IMR-90 (cell line): ENCODE measurements at regions not wholly inside any gene's neighbourhood (a gene's known extent, or its start where the extent isn't known, plus 50 kb on each side); places are given as distances from the start of the nearest gene placed in this dataset.

Source experiments
- ATAC-seq: fragments of 200-7000 bp; cut with Tn5 transposase; 2 replicates; pipeline ENCODE4 v1.9.1; 2020; ENCODE audit warnings: low read depth, mild to moderate bottlenecking, moderate library complexity
- BruUV-seq: library from RNA; stranded (reverse); fragments of 400-500 nt; replicated peaks from 2 replicates; lab custom pipeline; 2021; lab: Mats Ljungman, UMichigan
- CTCF ChIA-PET: fragments of 300-600 bp; formaldehyde crosslinking; extraction: SDS; loops from one replicate; lab custom pipeline; 2021; ENCODE audit warnings: antibody characterized with exemption; lab: Yijun Ruan, JAX
- POLR2A ChIA-PET: fragments of 300-600 bp; sonication (Branson Sonifier 250); formaldehyde crosslinking; loops from one replicate; lab custom pipeline; 2022; ENCODE audit warnings: antibody characterized with exemption; ENCODE audit not compliant: unreplicated experiment; lab: Charles Lee
- DNase-seq: peaks from one replicate; pipeline ENCODE4 v3.0.0; 2013
- H2AFZ ChIP-seq: replicated peaks from 2 replicates; pipeline ENCODE3; 2013; ENCODE audit warnings: low read length, mild to moderate bottlenecking; ENCODE audit not compliant: poor library complexity
- H2AK5ac ChIP-seq: 2 replicates; pipeline ENCODE4 v1.6.1; 2013; ENCODE audit warnings: low read depth, low read length, inconsistent platforms
- H2AK9ac ChIP-seq: replicated peaks from 2 replicates; pipeline ENCODE3; 2013; ENCODE audit warnings: mild to moderate bottlenecking, low read depth, low read length, moderate library complexity; ENCODE audit not compliant: poor library complexity
- H2BK120ac ChIP-seq: 2 replicates; pipeline ENCODE4 v1.6.1; 2013; ENCODE audit warnings: low read depth, low read length, inconsistent platforms
- H2BK15ac ChIP-seq: 3 replicates; pipeline ENCODE4 v1.6.1; 2013; ENCODE audit warnings: low read depth, low read length, inconsistent platforms
- H2BK20ac ChIP-seq: 2 replicates; pipeline ENCODE4 v1.6.1; 2013; ENCODE audit warnings: low read depth, mild to moderate bottlenecking, inconsistent platforms, low read length, moderate library complexity
- H2BK5ac ChIP-seq: 2 replicates; pipeline ENCODE4 v1.6.1; 2013; ENCODE audit warnings: mild to moderate bottlenecking, low read depth, low read length, inconsistent platforms; ENCODE audit not compliant: poor library complexity, severe bottlenecking
- H3K14ac ChIP-seq: replicated peaks from 2 replicates; pipeline ENCODE4 v1.6.1; 2013; ENCODE audit warnings: low read depth, low read length, inconsistent platforms
- H3K18ac ChIP-seq: 2 replicates; pipeline ENCODE4 v1.6.1; 2013; ENCODE audit warnings: low read depth, low read length, control low read depth
- H3K23ac ChIP-seq: 2 replicates; pipeline ENCODE4 v1.6.1; 2013; ENCODE audit warnings: low read depth, low read length, inconsistent platforms
- H3K27ac ChIP-seq: 2 replicates; pipeline ENCODE4 v1.5.1; 2013; ENCODE audit warnings: mild to moderate bottlenecking, control low read depth, low read length; ENCODE audit not compliant: insufficient read depth
- H3K27me3 ChIP-seq: 2 replicates; pipeline ENCODE4 v1.6.1; 2013; ENCODE audit warnings: low read length; ENCODE audit not compliant: control insufficient read depth, insufficient read depth
- H3K36me3 ChIP-seq: 2 replicates; pipeline ENCODE4 v1.6.1; 2013; ENCODE audit warnings: low read length, mixed read lengths; ENCODE audit not compliant: control insufficient read depth, insufficient read depth
- H3K4ac ChIP-seq: 2 replicates; pipeline ENCODE4 v1.6.1; 2013; ENCODE audit warnings: low read depth, low read length, inconsistent platforms
- H3K4me1 ChIP-seq: 2 replicates; pipeline ENCODE4 v1.6.1; 2013; ENCODE audit warnings: low read length, mixed read lengths; ENCODE audit not compliant: control insufficient read depth, insufficient read depth
- H3K4me2 ChIP-seq: 2 replicates; pipeline ENCODE4 v1.6.1; 2013; ENCODE audit warnings: low read depth, mild to moderate bottlenecking, control low read depth, low read length, moderate library complexity
- H3K4me3 ChIP-seq: 2 replicates; pipeline ENCODE4 v1.5.1; 2013; ENCODE audit warnings: low read depth, mild to moderate bottlenecking, control low read depth, low read length, moderate library complexity; ENCODE audit not compliant: insufficient read depth
- H3K56ac ChIP-seq: 2 replicates; pipeline ENCODE4 v1.6.1; 2013; ENCODE audit warnings: low read length, inconsistent platforms; ENCODE audit not compliant: insufficient read depth; ENCODE audit errors: extremely low read depth
- H3K79me1 ChIP-seq, 2 experiments: 2 replicates each; pipeline ENCODE4 v1.6.1; 2013; ENCODE audit warnings: low read length in 2 of 2, inconsistent platforms in 1 of 2, low read depth in 1 of 2
- H3K9ac ChIP-seq: 2 replicates; pipeline ENCODE4 v1.6.1; 2013; ENCODE audit warnings: low read depth, low read length, control low read depth
- H3K9me1 ChIP-seq: 2 replicates; pipeline ENCODE4 v1.6.1; 2013; ENCODE audit warnings: low read length, inconsistent platforms; ENCODE audit not compliant: insufficient read depth
- H3K9me3 ChIP-seq: 2 replicates; pipeline ENCODE4 v1.6.1; 2013; ENCODE audit warnings: low read length; ENCODE audit not compliant: control insufficient read depth, insufficient read depth
- H4K20me1 ChIP-seq: 2 replicates; pipeline ENCODE4 v1.6.1; 2013; ENCODE audit warnings: low read length, inconsistent platforms; ENCODE audit not compliant: insufficient read depth
- H4K5ac ChIP-seq: 2 replicates; pipeline ENCODE4 v1.6.1; 2013; ENCODE audit warnings: mild to moderate bottlenecking, low read depth, low read length, control low read depth
- H4K8ac ChIP-seq, 2 experiments: 2 replicates each; pipeline ENCODE4 v1.6.1; 2013; ENCODE audit warnings: low read depth in 2 of 2, low read length in 2 of 2, control low read depth in 1 of 2, inconsistent platforms in 1 of 2
- H4K91ac ChIP-seq: 2 replicates; pipeline ENCODE4 v1.6.1; 2013; ENCODE audit warnings: low read depth, low read length, inconsistent platforms; ENCODE audit not compliant: insufficient read depth
- BHLHE40 ChIP-seq: fragments of 150-350 bp; IDR thresholded peaks from 2 replicates; pipeline ENCODE4 v1.6.1; 2016; ENCODE audit warnings: mild to moderate bottlenecking, low read depth, low read length
- CEBPB ChIP-seq: IDR thresholded peaks from 2 replicates; pipeline ENCODE4 v1.6.1; 2012; ENCODE audit warnings: low read depth, low read length, improper control_type of control experiment
- CHD1 ChIP-seq: IDR thresholded peaks from 2 replicates; pipeline ENCODE4 v1.6.1; 2012; ENCODE audit warnings: low read depth, low read length, improper control_type of control experiment
- FOS ChIP-seq: fragments of 150-350 bp; IDR thresholded peaks from 2 replicates; pipeline ENCODE4 v1.6.1; 2016; ENCODE audit warnings: low read depth, low read length
- MAFK ChIP-seq: IDR thresholded peaks from 2 replicates; pipeline ENCODE4 v1.6.1; 2012; ENCODE audit warnings: low read depth, low read length, improper control_type of control experiment
- MAZ ChIP-seq: IDR thresholded peaks from 2 replicates; pipeline ENCODE4 v1.6.1; 2012; ENCODE audit warnings: low read depth, mild to moderate bottlenecking, low read length, improper control_type of control experiment, moderate library complexity, borderline replicate concordance
- MXI1 ChIP-seq: IDR thresholded peaks from 2 replicates; pipeline ENCODE4 v1.6.1; 2012; ENCODE audit warnings: low read depth, mild to moderate bottlenecking, low read length, moderate library complexity, borderline replicate concordance
- NFE2L2 ChIP-seq: fragments of 150-350 bp; IDR thresholded peaks from 2 replicates; pipeline ENCODE4 v1.6.1; 2016; ENCODE audit warnings: low read depth, mild to moderate bottlenecking, low read length
- POLR2A ChIP-seq: IDR thresholded peaks from 2 replicates; pipeline ENCODE4 v1.6.1; 2012; ENCODE audit warnings: mild to moderate bottlenecking, low read depth, low read length
- RAD21 ChIP-seq: IDR thresholded peaks from 2 replicates; pipeline ENCODE4 v1.6.1; 2012; ENCODE audit warnings: low read length, improper control_type of control experiment
- RCOR1 ChIP-seq: IDR thresholded peaks from 2 replicates; pipeline ENCODE4 v1.6.1; 2012; ENCODE audit warnings: mild to moderate bottlenecking, low read length, improper control_type of control experiment; ENCODE audit not compliant: insufficient replicate concordance
- RFX5 ChIP-seq: IDR thresholded peaks from 2 replicates; pipeline ENCODE4 v1.8.0; 2012; ENCODE audit warnings: low read depth, mild to moderate bottlenecking, low read length, moderate library complexity
- SMC3 ChIP-seq: fragments of 150-350 bp; IDR thresholded peaks from 2 replicates; pipeline ENCODE4 v1.6.1; 2016; ENCODE audit warnings: low read depth, mild to moderate bottlenecking, antibody characterized with exemption, low read length, moderate library complexity
- WGBS, 2 experiments: methylation state at CpG; one replicate each; pipeline versions ENCODE4 v1.1.5 to v1.1.7; 2013; ENCODE audit warnings: missing lambda C conversion rate in 2 of 2; ENCODE audit not compliant: insufficient read length in 1 of 2; ENCODE audit errors: extremely low coverage in 2 of 2; 5-methylcytosine and 5-hydroxymethylcytosine counted together
- dilution Hi-C: fragments of 300-500 bp; cut with HindIII; formaldehyde crosslinking; loops from one replicate; pipeline ENCODE4 v1.14.3; 2018; ENCODE audit warnings: low sequenced_read_pairs; ENCODE audit not compliant: unreplicated experiment
- in situ Hi-C: fragments of 300-500 bp; cut with MboI; formaldehyde crosslinking; loops from 3 replicates; pipeline ENCODE4 v1.14.3; 2019; ENCODE audit warnings: low sequenced_read_pairs, inconsistent platforms, mixed read lengths
- intact Hi-C: fragments of 100-400 bp; cut with micrococcal nuclease; formaldehyde crosslinking; loops from 2 replicates; pipeline ENCODE4 v1.10.0; 2022
- TF ChIP-seq, protein P1 (sequence below): fragments of 150-350 bp; IDR thresholded peaks from 2 replicates; pipeline ENCODE4 v1.6.1; 2017; ENCODE audit warnings: mild to moderate bottlenecking, antibody characterized with exemption, low read length, low read depth
- TF ChIP-seq, protein P2 (sequence below): fragments of 150-350 bp; IDR thresholded peaks from 2 replicates; pipeline ENCODE4 v1.6.1; 2016; ENCODE audit warnings: low read depth, mild to moderate bottlenecking, low read length, moderate library complexity, borderline replicate concordance
- TF ChIP-seq, protein P3 (sequence below): conservative IDR thresholded peaks from 2 replicates; pipeline ENCODE4 v1.5.1; 2012; ENCODE audit warnings: mild to moderate bottlenecking, low read depth, low read length, improper control_type of control experiment

DNA sequence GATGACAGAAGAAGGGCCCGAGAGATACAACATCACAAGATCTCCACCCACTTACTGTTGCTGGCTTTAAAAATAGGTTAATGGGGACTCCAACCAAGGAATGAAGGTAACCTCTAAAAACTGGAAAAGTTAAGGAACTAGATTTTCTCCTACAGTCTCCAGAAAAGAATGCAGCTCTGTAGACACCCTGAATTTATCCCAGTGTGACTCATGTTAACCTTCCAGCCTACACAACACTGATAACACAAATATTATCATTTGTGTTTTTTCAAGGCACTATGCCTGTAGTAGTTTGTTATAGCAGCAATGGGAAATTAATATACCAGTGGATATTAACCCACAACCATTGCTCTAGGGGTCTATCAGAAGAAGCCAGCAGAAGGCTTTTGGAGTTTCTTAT, 730.7 kb upstream of the ZP4 start:
- DNase-seq = peak; percentile 39
- no peak overlapping the region for H2AFZ ChIP-seq
- dilution Hi-C loops = no loop called here

More for the DNA sequence above, 730.7 kb upstream of the ZP4 start:
- Histone ChIP-seq H4K91ac (no peak overlapping the region), H2BK20ac (no peak overlapping the region), H3K14ac (no peak overlapping the region), H3K4me3 (no peak overlapping the region), H2AK9ac (no peak overlapping the region), H3K27ac (no peak overlapping the region), H4K8ac (no peak overlapping the region), H3K4ac (no peak overlapping the region), H3K36me3 (no peaks in the 10 kb centered on the region), H3K9ac (no peak overlapping the region), H2BK5ac (no peak overlapping the region), H3K27me3 (no peaks in the 10 kb centered on the region), H4K20me1 (no peaks in the 10 kb centered on the region), H3K4me2 (no peak overlapping the region), H2BK15ac (no peak overlapping the region), H2BK120ac (no peak overlapping the region), H4K5ac (no peak overlapping the region), H2AK5ac (no peak overlapping the region), H3K56ac (no peak overlapping the region), H3K9me1 (no peaks in the 10 kb centered on the region), H3K23ac (no peak overlapping the region), H3K79me1 (no peaks in the 10 kb centered on the region), H3K9me3 (no peaks in the 10 kb centered on the region), H3K4me1 (no peaks in the 10 kb centered on the region), H3K18ac (no peak overlapping the region)
- ATAC-seq = peak; percentile 87
- intact Hi-C loops (no loop called here), in situ Hi-C loops (no loop called here)
- CTCF ChIA-PET = interaction anchor here (0.5 kb wide), 1 partner anchor 133 kb away, joined by 4 read pairs; no protein-coding TSS in a partner anchor
- POLR2A ChIA-PET = no interaction called here
- WGBS, 2 experiments = no CpG with 5 or more reads among the region's 1 CpG
- no peak for TF ChIP-seq NFE2L2
- TF ChIP-seq MXI1 = no peak
- TF ChIP-seq RCOR1 = no peak
- no peak for TF ChIP-seq SMC3
- no peak for TF ChIP-seq RFX5
- no peak for TF ChIP-seq FOS
- no peak for TF ChIP-seq CEBPB
- TF ChIP-seq MAZ = no peak
- TF ChIP-seq, protein P1, sequence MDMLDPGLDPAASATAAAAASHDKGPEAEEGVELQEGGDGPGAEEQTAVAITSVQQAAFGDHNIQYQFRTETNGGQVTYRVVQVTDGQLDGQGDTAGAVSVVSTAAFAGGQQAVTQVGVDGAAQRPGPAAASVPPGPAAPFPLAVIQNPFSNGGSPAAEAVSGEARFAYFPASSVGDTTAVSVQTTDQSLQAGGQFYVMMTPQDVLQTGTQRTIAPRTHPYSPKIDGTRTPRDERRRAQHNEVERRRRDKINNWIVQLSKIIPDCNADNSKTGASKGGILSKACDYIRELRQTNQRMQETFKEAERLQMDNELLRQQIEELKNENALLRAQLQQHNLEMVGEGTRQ = no peak
- no peak for TF ChIP-seq CHD1
- TF ChIP-seq RAD21 = no peak
- TF ChIP-seq, protein P2, sequence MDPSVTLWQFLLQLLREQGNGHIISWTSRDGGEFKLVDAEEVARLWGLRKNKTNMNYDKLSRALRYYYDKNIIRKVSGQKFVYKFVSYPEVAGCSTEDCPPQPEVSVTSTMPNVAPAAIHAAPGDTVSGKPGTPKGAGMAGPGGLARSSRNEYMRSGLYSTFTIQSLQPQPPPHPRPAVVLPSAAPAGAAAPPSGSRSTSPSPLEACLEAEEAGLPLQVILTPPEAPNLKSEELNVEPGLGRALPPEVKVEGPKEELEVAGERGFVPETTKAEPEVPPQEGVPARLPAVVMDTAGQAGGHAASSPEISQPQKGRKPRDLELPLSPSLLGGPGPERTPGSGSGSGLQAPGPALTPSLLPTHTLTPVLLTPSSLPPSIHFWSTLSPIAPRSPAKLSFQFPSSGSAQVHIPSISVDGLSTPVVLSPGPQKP = no peak
- no peak for TF ChIP-seq BHLHE40
- TF ChIP-seq POLR2A = no peak
- no peak for TF ChIP-seq MAFK
- TF ChIP-seq, protein P3, sequence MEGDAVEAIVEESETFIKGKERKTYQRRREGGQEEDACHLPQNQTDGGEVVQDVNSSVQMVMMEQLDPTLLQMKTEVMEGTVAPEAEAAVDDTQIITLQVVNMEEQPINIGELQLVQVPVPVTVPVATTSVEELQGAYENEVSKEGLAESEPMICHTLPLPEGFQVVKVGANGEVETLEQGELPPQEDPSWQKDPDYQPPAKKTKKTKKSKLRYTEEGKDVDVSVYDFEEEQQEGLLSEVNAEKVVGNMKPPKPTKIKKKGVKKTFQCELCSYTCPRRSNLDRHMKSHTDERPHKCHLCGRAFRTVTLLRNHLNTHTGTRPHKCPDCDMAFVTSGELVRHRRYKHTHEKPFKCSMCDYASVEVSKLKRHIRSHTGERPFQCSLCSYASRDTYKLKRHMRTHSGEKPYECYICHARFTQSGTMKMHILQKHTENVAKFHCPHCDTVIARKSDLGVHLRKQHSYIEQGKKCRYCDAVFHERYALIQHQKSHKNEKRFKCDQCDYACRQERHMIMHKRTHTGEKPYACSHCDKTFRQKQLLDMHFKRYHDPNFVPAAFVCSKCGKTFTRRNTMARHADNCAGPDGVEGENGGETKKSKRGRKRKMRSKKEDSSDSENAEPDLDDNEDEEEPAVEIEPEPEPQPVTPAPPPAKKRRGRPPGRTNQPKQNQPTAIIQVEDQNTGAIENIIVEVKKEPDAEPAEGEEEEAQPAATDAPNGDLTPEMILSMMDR = no peak
- no TSS peak for BruUV-seq
